Endodermal cell (in vitro differentiated cells): ENCODE measurements at regions not wholly inside any gene's neighbourhood (a gene's known extent, or its start where the extent isn't known, plus 50 kb on each side); places are given as distances from the start of the nearest gene placed in this dataset.
A peak's percentile ranks its signal among the peaks of the same experiment; 100 is the strongest.

Experiments
- DNase-seq: peaks from one replicate; pipeline ENCODE4 v3.0.0-alpha.2; 2017
- H3K27ac ChIP-seq: 2 replicates; pipeline ENCODE4 v1.5.1; 2013; ENCODE audit warnings: mild to moderate bottlenecking, low read depth, low read length, moderate library complexity
- H3K27me3 ChIP-seq: 2 replicates; pipeline ENCODE4 v1.6.1; 2013; ENCODE audit warnings: mild to moderate bottlenecking, low read length, moderate library complexity; ENCODE audit not compliant: insufficient read depth, control insufficient read depth, poor library complexity, severe bottlenecking
- H3K36me3 ChIP-seq: 2 replicates; pipeline ENCODE4 v1.7.0; 2013; ENCODE audit warnings: mild to moderate bottlenecking, low read length, moderate library complexity; ENCODE audit not compliant: control insufficient read depth, insufficient read depth
- H3K4me1 ChIP-seq: one replicate; pipeline ENCODE4 v1.7.0; 2013; ENCODE audit warnings: low read length; ENCODE audit not compliant: control insufficient read depth, insufficient read depth
- H3K4me3 ChIP-seq: 2 replicates; pipeline ENCODE4 v1.5.1; 2013; ENCODE audit warnings: mild to moderate bottlenecking, low read length, moderate library complexity
- H3K9ac ChIP-seq: 2 replicates; pipeline ENCODE4 v1.6.1; 2013; ENCODE audit warnings: mild to moderate bottlenecking, low read length, moderate library complexity; ENCODE audit not compliant: poor library complexity, severe bottlenecking; ENCODE audit errors: extremely low read depth
- H3K9me3 ChIP-seq: 2 replicates; pipeline ENCODE4 v1.6.1; 2013; ENCODE audit warnings: mild to moderate bottlenecking, low read length, moderate library complexity; ENCODE audit not compliant: control insufficient read depth
- H3K27ac Mint-ChIP-seq: 2 replicates; pipeline ENCODE4 v1.8.0; 2020; ENCODE audit warnings: mixed read lengths
- H3K27me3 Mint-ChIP-seq: 2 replicates; pipeline ENCODE4 v1.8.0; 2021; ENCODE audit warnings: mild to moderate bottlenecking, mixed read lengths; ENCODE audit not compliant: insufficient read depth
- H3K36me3 Mint-ChIP-seq: 2 replicates; pipeline ENCODE4 v1.8.0; 2020; ENCODE audit warnings: low read depth, mixed read lengths
- H3K4me1 Mint-ChIP-seq: 2 replicates; pipeline ENCODE4 v1.8.0; 2020; ENCODE audit warnings: mixed read lengths
- H3K4me3 Mint-ChIP-seq: 2 replicates; pipeline ENCODE4 v1.8.0; 2020; ENCODE audit warnings: mild to moderate bottlenecking, moderate library complexity, mixed read lengths
- H3K9me3 Mint-ChIP-seq: 2 replicates; pipeline ENCODE4 v1.8.0; 2020; ENCODE audit warnings: mild to moderate bottlenecking, mixed read lengths
- WGBS, 2 experiments: methylation state at CpG; one replicate each; pipeline versions ENCODE4 v1.1.5 to v1.1.7; 2013; ENCODE audit warnings: missing lambda C conversion rate in 2 of 2, mixed read lengths in 1 of 2; ENCODE audit not compliant: insufficient coverage in 1 of 2, insufficient read length in 1 of 2; 5-methylcytosine and 5-hydroxymethylcytosine counted together
- TF ChIP-seq, protein P1 (sequence below): fragments of 200-600 bp; sonication (generic); conservative IDR thresholded peaks from 2 replicates; pipeline ENCODE4 v1.5.0; 2021; ENCODE audit warnings: antibody characterized with exemption, mild to moderate bottlenecking

DNA sequence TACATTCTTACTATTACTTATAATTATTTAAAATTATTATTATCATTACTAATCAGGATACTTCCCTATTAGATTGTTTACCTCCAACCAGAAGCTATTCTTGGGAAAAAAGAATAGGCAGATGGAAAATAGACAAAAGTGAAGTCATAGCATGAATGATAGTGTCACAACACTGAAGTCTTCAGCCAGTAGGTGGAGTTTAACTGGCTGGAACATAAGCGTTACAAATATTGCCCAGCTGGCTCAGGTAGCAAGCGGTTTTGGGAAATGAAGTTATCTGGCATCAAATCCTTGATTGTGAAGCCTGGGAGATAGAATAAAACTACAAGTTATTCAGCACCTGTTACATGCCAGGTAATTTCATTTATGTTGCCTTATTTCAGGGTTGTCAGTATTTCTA lies 762.9 kb downstream of the C12orf50 start:
- no peaks in the 10 kb centered on the region for H3K9me3 Mint-ChIP-seq
- H3K36me3 ChIP-seq, result no peaks in the 10 kb centered on the region
- H3K27ac ChIP-seq, result no peak overlapping the region
- H3K4me3 Mint-ChIP-seq, result no peak overlapping the region
- no peak overlapping the region for H3K27ac Mint-ChIP-seq
- no peaks in the 10 kb centered on the region for H3K4me1 ChIP-seq
- peaks cover 6% of the 10 kb centered on the region for H3K4me1 Mint-ChIP-seq
- no peak overlapping the region for H3K4me3 ChIP-seq
- no peaks in the 10 kb centered on the region for H3K27me3 Mint-ChIP-seq
- no peak for DNase-seq
- H3K36me3 Mint-ChIP-seq, result no peaks in the 10 kb centered on the region
- no peaks in the 10 kb centered on the region for H3K27me3 ChIP-seq
- no peak overlapping the region for H3K9ac ChIP-seq
- WGBS, 2 experiments, result 96% methylated on average over 2 of the region's 2 CpGs; no CpG with 5 or more reads in 1 of the 2 experiments
- TF ChIP-seq, protein P1, sequence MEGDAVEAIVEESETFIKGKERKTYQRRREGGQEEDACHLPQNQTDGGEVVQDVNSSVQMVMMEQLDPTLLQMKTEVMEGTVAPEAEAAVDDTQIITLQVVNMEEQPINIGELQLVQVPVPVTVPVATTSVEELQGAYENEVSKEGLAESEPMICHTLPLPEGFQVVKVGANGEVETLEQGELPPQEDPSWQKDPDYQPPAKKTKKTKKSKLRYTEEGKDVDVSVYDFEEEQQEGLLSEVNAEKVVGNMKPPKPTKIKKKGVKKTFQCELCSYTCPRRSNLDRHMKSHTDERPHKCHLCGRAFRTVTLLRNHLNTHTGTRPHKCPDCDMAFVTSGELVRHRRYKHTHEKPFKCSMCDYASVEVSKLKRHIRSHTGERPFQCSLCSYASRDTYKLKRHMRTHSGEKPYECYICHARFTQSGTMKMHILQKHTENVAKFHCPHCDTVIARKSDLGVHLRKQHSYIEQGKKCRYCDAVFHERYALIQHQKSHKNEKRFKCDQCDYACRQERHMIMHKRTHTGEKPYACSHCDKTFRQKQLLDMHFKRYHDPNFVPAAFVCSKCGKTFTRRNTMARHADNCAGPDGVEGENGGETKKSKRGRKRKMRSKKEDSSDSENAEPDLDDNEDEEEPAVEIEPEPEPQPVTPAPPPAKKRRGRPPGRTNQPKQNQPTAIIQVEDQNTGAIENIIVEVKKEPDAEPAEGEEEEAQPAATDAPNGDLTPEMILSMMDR, result peak; percentile 57
- no peaks in the 10 kb centered on the region for H3K9me3 ChIP-seq

GRCh38 chr12:87259391-87259790 lies 769.8 kb downstream of the C12orf50 start:
- Histone ChIP-seq H3K27ac (no peak overlapping the region), H3K9me3 (no peaks in the 10 kb centered on the region), H3K4me3 (no peak overlapping the region), H3K27me3 (no peaks in the 10 kb centered on the region), H3K4me1 (no peaks in the 10 kb centered on the region), H3K36me3 (no peaks in the 10 kb centered on the region), H3K9ac (no peak overlapping the region)
- Mint-ChIP-seq H3K36me3 (no peaks in the 10 kb centered on the region), H3K4me1 (peaks cover 7% of the 10 kb centered on the region), H3K4me3 (no peak overlapping the region), H3K9me3 (no peaks in the 10 kb centered on the region), H3K27ac (no peak overlapping the region), H3K27me3 (no peaks in the 10 kb centered on the region)
- no peak for DNase-seq
- TF ChIP-seq, protein P1, result no peak

DNA sequence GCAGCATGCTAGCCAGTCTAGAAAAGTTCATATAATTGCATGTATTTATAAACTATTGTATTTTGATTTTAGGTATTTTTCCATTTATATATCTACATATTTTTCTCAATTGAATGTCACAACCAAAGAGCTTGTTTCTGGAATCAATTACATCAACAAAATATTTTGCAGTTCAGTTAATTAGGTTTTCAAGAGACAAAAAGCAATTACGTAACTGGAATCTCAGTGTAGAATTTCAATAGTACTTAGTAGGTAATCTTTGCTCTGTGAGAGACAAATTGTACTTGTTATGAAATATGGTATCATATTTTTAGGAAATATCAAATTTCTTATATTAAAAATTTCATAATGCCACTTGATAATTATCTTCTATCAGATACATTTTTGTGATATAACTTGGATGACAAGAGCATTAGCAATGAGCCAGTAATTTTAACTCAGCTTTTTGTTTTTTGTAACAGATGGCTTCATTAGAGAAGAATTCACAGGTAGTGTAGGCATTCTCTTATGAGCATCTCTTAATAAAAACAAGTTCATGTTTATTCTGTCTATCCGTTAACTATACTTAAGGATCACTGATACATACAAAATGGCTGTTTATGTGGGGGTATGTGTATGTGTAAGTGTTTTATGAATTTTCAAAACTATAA lies 774.7 kb downstream of the C12orf50 start:
- H3K4me3 ChIP-seq, result no peak overlapping the region
- Mint-ChIP-seq H3K4me1 (no peaks in the 10 kb centered on the region), H3K4me3 (no peak overlapping the region), H3K27me3 (no peaks in the 10 kb centered on the region), H3K27ac (no peak overlapping the region), H3K36me3 (peaks cover 3% of the 10 kb centered on the region), H3K9me3 (peaks cover 11% of the 10 kb centered on the region)
- WGBS, 2 experiments, result 100% methylated on average over 1 of the region's 2 CpGs; no CpG with 5 or more reads in 1 of the 2 experiments
- H3K4me1 ChIP-seq, result no peaks in the 10 kb centered on the region
- no peak overlapping the region for H3K9ac ChIP-seq
- TF ChIP-seq, protein P1, result no peak
- H3K27ac ChIP-seq, result no peak overlapping the region
- no peak for DNase-seq
- peaks cover 33% of the 10 kb centered on the region for H3K9me3 ChIP-seq
- H3K36me3 ChIP-seq, result no peaks in the 10 kb centered on the region
- no peaks in the 10 kb centered on the region for H3K27me3 ChIP-seq
